Natural killer cell (primary cell): ENCODE measurements at regions not wholly inside any gene's neighbourhood (a gene's known extent, or its start where the extent isn't known, plus 50 kb on each side); places are given as distances from the start of the nearest gene placed in this dataset.

ENCODE experiments used
- ATAC-seq, 3 donors: fragments of 150-1000 bp in 2 of 3; fragments of 200-7000 bp in 1 of 3; cut with Tn5 transposase; 1 replicate in 1 of 3; 2 replicates in 2 of 3; pipeline ENCODE4 v1.10.0; 2021; ENCODE audit warnings: mild to moderate bottlenecking in 2 of 3, moderate library complexity in 2 of 3
- DNase-seq, 2 donors: peaks; one replicate each; pipeline versions ENCODE4 v3.0.0 to v3.0.0-alpha.2; 2013 to 2021; ENCODE audit warnings: mixed read lengths in 1 of 2
- H3K27ac ChIP-seq: one replicate; pipeline ENCODE4 v1.5.1; 2013; ENCODE audit warnings: mild to moderate bottlenecking, low read length
- H3K27me3 ChIP-seq: one replicate; pipeline ENCODE4 v1.6.1; 2013; ENCODE audit warnings: low read length; ENCODE audit not compliant: control insufficient read depth, insufficient read depth
- H3K36me3 ChIP-seq: one replicate; pipeline ENCODE4 v1.6.1; 2013; ENCODE audit warnings: low read length; ENCODE audit not compliant: control insufficient read depth, insufficient read depth
- H3K4me1 ChIP-seq: one replicate; pipeline ENCODE4 v1.6.1; 2013; ENCODE audit warnings: low read length; ENCODE audit not compliant: control insufficient read depth, insufficient read depth
- H3K4me3 ChIP-seq: one replicate; pipeline ENCODE4 v1.5.1; 2013; ENCODE audit warnings: low read length
- H3K9me3 ChIP-seq: one replicate; pipeline ENCODE4 v1.6.1; 2013; ENCODE audit warnings: low read length; ENCODE audit not compliant: control insufficient read depth, insufficient read depth
- H3K27ac Mint-ChIP-seq, 2 donors: one replicate each; pipeline ENCODE4 v1.8.0; 2022; ENCODE audit warnings: mild to moderate bottlenecking in 2 of 2, mixed read lengths in 2 of 2, moderate library complexity in 1 of 2
- H3K27me3 Mint-ChIP-seq, 2 donors: one replicate each; pipeline ENCODE4 v1.8.0; 2022; ENCODE audit warnings: low read depth in 2 of 2, mixed read lengths in 2 of 2
- H3K36me3 Mint-ChIP-seq: one replicate; pipeline ENCODE4 v1.8.0; 2022; ENCODE audit warnings: mixed read lengths
- H3K4me1 Mint-ChIP-seq, 2 donors: one replicate each; pipeline ENCODE4 v1.8.0; 2022; ENCODE audit warnings: mixed read lengths in 2 of 2
- H3K4me3 Mint-ChIP-seq: one replicate; pipeline ENCODE4 v1.8.0; 2022; ENCODE audit warnings: mild to moderate bottlenecking, moderate library complexity, mixed read lengths
- H3K9me3 Mint-ChIP-seq, 2 donors: one replicate each; pipeline ENCODE4 v1.8.0; 2022; ENCODE audit warnings: mixed read lengths in 2 of 2
- CTCF ChIP-seq: fragments of 200-600 bp; IDR thresholded peaks from one replicate; pipeline ENCODE4 v1.8.0; 2022; ENCODE audit warnings: antibody characterized with exemption
- WGBS: methylation state at CpG from one replicate; pipeline ENCODE4 v1.1.7; 2013; ENCODE audit warnings: missing lambda C conversion rate; ENCODE audit not compliant: insufficient coverage; 5-methylcytosine and 5-hydroxymethylcytosine counted together
- intact Hi-C: fragments of 100-400 bp; cut with micrococcal nuclease; formaldehyde crosslinking; loops from one replicate; pipeline ENCODE4 v1.14.2; 2022

GRCh38 chr18:23401400-23402347 lies 51.4 kb upstream of the RIOK3 start:
- WGBS, result 87% methylated on average over 9 of the region's 10 CpGs

More at GRCh38 chr18:23401400-23402347, 51.4 kb upstream of the RIOK3 start:
- no peak overlapping the region for H3K4me3 Mint-ChIP-seq
- Histone ChIP-seq H3K4me3 (no peak overlapping the region), H3K27me3 (no peaks in the 10 kb centered on the region), H3K9me3 (no peaks in the 10 kb centered on the region), H3K27ac (no peak overlapping the region), H3K4me1 (peaks cover 22% of the 10 kb centered on the region), H3K36me3 (no peaks in the 10 kb centered on the region)
- DNase-seq, result no peak
- H3K36me3 Mint-ChIP-seq, result no peaks in the 10 kb centered on the region
- H3K4me1 Mint-ChIP-seq, result peaks cover 27 to 36% of the 10 kb centered on the region in 2 donors
- intact Hi-C loops, result no loop called here
- TF ChIP-seq CTCF, result no peak
- ATAC-seq, result no peak
- H3K27ac Mint-ChIP-seq, result no peak overlapping the region
- H3K27me3 Mint-ChIP-seq, result no peaks in the 10 kb centered on the region
- no peaks in the 10 kb centered on the region for H3K9me3 Mint-ChIP-seq
